MCF 10A (cell line): ENCODE measurements at regions not wholly inside any gene's neighbourhood (a gene's known extent, or its start where the extent isn't known, plus 50 kb on each side); places are given as distances from the start of the nearest gene placed in this dataset.

Source experiments
- BruUV-seq: library from RNA; stranded (reverse); fragments of 400-500 nt; replicated peaks from 2 replicates; lab custom pipeline; 2021; lab: Mats Ljungman, UMichigan
- CTCF ChIA-PET: fragments of 300-600 bp; sonication (Branson Sonifier 250); formaldehyde crosslinking; extraction: SDS; loops from one replicate; lab custom pipeline; 2021; ENCODE audit warnings: antibody characterized with exemption, inconsistent platforms; lab: Yijun Ruan, JAX
- POLR2A ChIA-PET: fragments of 300-600, 350-650 bp; sonication (Branson Sonifier 250); formaldehyde crosslinking; extraction: SDS; loops from one replicate; lab custom pipeline; 2020; ENCODE audit warnings: antibody characterized with exemption, inconsistent platforms; lab: Yijun Ruan, JAX
- DNase-seq: peaks from one replicate; pipeline ENCODE4 v3.0.0-alpha.2; 2018; ENCODE audit not compliant: unreplicated experiment
- H3K27ac Mint-ChIP-seq: one replicate; pipeline ENCODE4 v1.8.0; 2022; ENCODE audit warnings: mild to moderate bottlenecking, low read depth, mixed read lengths; ENCODE audit not compliant: unreplicated experiment
- H3K27me3 Mint-ChIP-seq: one replicate; pipeline ENCODE4 v1.8.0; 2022; ENCODE audit warnings: mixed read lengths; ENCODE audit not compliant: insufficient read depth, unreplicated experiment
- H3K36me3 Mint-ChIP-seq: one replicate; pipeline ENCODE4 v1.8.0; 2022; ENCODE audit warnings: mild to moderate bottlenecking, moderate library complexity, mixed read lengths; ENCODE audit not compliant: insufficient read depth, unreplicated experiment
- H3K4me1 Mint-ChIP-seq: one replicate; pipeline ENCODE4 v1.8.0; 2022; ENCODE audit warnings: mixed read lengths; ENCODE audit not compliant: insufficient read depth, unreplicated experiment
- H3K4me3 Mint-ChIP-seq: one replicate; pipeline ENCODE4 v1.8.0; 2022; ENCODE audit warnings: mild to moderate bottlenecking, moderate library complexity, mixed read lengths; ENCODE audit not compliant: unreplicated experiment
- H3K9me3 Mint-ChIP-seq: one replicate; pipeline ENCODE4 v1.8.0; 2022; ENCODE audit warnings: mixed read lengths; ENCODE audit not compliant: unreplicated experiment
- CTCF ChIP-seq: fragments of 200-600 bp; IDR thresholded peaks from one replicate; pipeline ENCODE4 v1.8.0; 2022; ENCODE audit warnings: antibody characterized with exemption, mild to moderate bottlenecking; ENCODE audit not compliant: unreplicated experiment
- intact Hi-C: fragments of 100-400 bp; cut with micrococcal nuclease; formaldehyde crosslinking; loops from 2 replicates; pipeline ENCODE4 v1.14.1; 2022

DNA sequence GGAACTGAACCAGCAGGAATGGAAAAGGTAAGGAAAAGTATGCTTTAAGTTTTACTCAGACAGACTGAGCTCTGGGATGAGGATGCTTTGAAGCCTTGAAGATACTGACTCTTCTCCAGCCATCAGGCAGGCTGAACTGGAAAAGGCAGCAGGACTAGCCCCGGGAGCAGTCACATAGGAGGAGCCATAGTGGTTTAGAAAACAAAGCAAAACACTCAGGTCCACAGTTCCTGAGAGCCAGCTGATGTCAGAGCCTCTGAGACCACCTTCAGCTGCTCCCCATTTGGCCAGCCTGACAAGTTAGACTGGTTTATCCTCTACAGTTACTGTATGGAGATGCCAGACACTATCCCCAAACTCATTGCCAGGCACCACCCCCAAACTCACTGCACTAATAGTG lies 167.9 kb upstream of the CPEB2 start:
- POLR2A ChIA-PET = no interaction called here

DNA sequence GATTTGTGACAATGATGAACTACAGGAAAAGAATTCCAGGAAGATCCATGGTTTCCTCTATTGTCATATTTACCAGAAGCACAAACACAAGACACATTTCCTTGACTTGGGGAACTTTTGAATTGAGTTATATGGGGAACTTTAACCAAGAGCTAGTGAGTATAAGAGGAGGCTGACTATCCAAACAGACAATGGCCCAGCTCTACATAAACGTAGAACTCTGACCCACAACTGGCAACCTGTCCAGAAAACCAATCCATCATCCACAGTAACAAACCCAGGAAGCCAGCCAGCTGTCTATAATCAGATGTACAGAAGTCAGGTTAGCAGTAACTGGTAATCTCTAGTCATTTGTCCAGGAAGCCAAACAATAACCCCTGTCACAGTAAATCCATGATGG lies 167.0 kb upstream of the CPEB2 start:
- DNase-seq = no peak
- intact Hi-C loops = no loop called here
- no peaks in the 10 kb centered on the region for H3K9me3 Mint-ChIP-seq
- ChIA-PET CTCF (no interaction called here), POLR2A (interaction anchor here (0.7 to 1.3 kb wide), 2 partner anchors 21 to 63 kb away, joined by 3 to 4 read pairs; no protein-coding TSS in a partner anchor)
- peaks cover 10% of the 10 kb centered on the region for H3K4me1 Mint-ChIP-seq
- no peak overlapping the region for H3K4me3 Mint-ChIP-seq
- TF ChIP-seq CTCF = no peak
- H3K27me3 Mint-ChIP-seq = no peaks in the 10 kb centered on the region
- H3K36me3 Mint-ChIP-seq = peaks cover 4% of the 10 kb centered on the region
- peak overlapping the region; percentile 16 for H3K27ac Mint-ChIP-seq
- no TSS peak for BruUV-seq

More for the DNA sequence above, 167.9 kb upstream of the CPEB2 start:
- H3K9me3 Mint-ChIP-seq = no peaks in the 10 kb centered on the region
- peaks cover 4% of the 10 kb centered on the region for H3K36me3 Mint-ChIP-seq
- CTCF ChIA-PET = no interaction called here
- no peak for TF ChIP-seq CTCF
- peaks cover 10% of the 10 kb centered on the region for H3K4me1 Mint-ChIP-seq
- no TSS peak for BruUV-seq
- intact Hi-C loops = no loop called here
- H3K27ac Mint-ChIP-seq = no peak overlapping the region
- DNase-seq = no peak
- no peak overlapping the region for H3K4me3 Mint-ChIP-seq
- H3K27me3 Mint-ChIP-seq = no peaks in the 10 kb centered on the region

DNA sequence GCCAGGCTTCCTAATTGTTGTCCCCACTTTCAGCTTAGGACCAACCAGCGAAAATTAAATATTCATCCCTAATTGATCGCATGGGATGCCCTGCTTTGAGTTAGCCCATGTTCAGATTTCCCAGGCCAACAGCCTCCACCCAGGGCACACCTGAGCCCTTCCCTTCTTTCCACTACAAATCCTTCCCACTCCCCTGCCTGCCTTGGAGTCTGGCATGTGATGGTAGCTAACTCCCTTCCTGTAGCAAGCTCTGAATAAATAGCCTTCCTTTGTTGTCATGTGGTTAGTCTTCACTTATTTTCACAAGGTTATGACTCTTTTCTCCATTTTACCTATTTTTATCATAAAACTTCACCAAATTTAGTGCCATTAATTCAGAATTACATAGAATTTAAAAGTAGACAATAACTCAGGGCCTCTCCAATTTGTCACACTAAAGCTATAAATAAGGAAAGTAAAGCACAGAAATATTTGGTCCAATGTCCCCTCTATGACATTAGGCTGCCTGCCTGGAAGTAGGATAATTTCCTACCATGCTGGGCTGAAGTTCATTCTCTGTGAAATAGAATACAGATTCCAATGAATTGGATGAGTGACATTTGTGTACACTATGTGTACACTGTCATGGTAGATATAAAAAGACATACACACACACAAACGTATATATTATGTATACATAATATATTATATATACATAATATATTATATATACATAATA lies 166.4 kb upstream of the CPEB2 start:
- BruUV-seq = no TSS peak
- CTCF ChIA-PET = no interaction called here
- Mint-ChIP-seq H3K4me3 (no peak overlapping the region), H3K27ac (peak overlapping the region; percentile 16), H3K36me3 (peaks cover 4% of the 10 kb centered on the region), H3K27me3 (no peaks in the 10 kb centered on the region), H3K4me1 (peaks cover 10% of the 10 kb centered on the region), H3K9me3 (no peaks in the 10 kb centered on the region)
- intact Hi-C loops = no loop called here
- TF ChIP-seq CTCF = no peak
- DNase-seq = no peak
- POLR2A ChIA-PET = interaction anchor here (0.7 to 1.3 kb wide), 2 partner anchors 21 to 63 kb away, joined by 3 to 4 read pairs; no protein-coding TSS in a partner anchor

GRCh38 chr4:14837860-14838259 lies 164.4 kb upstream of the CPEB2 start:
- CTCF ChIA-PET = interaction anchor here (0.6 to 1.1 kb wide), 3 partner anchors 8 to 585 kb away, joined by 3 to 4 read pairs (median 3); no protein-coding TSS in a partner anchor
- no TSS peak for BruUV-seq
- H3K4me3 Mint-ChIP-seq = no peak overlapping the region
- H3K27ac Mint-ChIP-seq = no peak overlapping the region
- intact Hi-C loops = no loop called here
- H3K9me3 Mint-ChIP-seq = no peaks in the 10 kb centered on the region
- H3K27me3 Mint-ChIP-seq = no peaks in the 10 kb centered on the region
- H3K36me3 Mint-ChIP-seq = no peaks in the 10 kb centered on the region
- peaks cover 19% of the 10 kb centered on the region for H3K4me1 Mint-ChIP-seq
- POLR2A ChIA-PET = interaction anchor here (1.6 kb wide), 1 partner anchor 163 kb away, joined by 3 read pairs; no protein-coding TSS in a partner anchor
- no peak for TF ChIP-seq CTCF
- DNase-seq = no peak
